T follicular helper cell (primary cell): ENCODE measurements at regions not wholly inside any gene's neighbourhood (a gene's known extent, or its start where the extent isn't known, plus 50 kb on each side); places are given as distances from the start of the nearest gene placed in this dataset.

Source experiments
- DNase-seq: peaks from one replicate; pipeline ENCODE4 v3.0.0-alpha.2; 2020; ENCODE audit warnings: low read depth

DNA sequence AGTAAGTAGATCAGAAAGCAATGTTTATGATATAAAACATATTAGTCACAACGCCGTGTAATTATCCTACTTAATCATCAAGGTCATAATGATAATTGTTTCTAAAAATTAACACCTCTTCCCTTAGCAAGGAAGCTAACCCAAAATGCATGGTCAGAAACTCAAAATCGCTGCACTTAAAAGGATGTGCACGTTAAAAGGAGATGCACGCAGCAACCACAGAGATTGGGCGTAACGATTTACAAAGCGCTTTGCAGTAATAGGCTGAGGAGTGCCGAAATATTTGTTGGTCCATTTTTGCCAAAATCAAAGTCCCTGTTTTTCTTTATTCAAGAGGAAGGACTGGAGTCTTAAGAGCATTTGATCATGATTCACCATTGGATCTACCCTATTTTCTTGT, 1077.2 kb downstream of the VRK1 start:
- DNase-seq, result no peak

DNA sequence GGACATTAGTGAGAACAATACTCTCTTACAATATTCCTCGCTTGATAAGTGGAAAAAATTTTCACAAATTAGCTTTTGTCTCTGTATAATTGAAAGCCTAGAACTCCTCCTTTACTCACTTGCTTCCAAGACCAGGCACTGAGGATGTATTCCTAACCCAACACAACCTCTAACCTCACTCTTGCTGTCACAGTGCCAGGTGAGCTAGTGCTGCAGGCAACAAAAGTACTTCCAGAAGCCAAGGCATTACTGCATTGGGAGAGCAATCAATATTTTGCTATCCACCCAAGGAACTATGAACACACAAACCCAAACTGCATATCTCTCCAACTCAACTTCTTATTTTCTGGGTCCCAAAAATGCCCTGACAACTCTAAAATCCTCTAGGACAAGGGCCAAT, 1081.0 kb downstream of the VRK1 start:
- DNase-seq, result no peak

DNA sequence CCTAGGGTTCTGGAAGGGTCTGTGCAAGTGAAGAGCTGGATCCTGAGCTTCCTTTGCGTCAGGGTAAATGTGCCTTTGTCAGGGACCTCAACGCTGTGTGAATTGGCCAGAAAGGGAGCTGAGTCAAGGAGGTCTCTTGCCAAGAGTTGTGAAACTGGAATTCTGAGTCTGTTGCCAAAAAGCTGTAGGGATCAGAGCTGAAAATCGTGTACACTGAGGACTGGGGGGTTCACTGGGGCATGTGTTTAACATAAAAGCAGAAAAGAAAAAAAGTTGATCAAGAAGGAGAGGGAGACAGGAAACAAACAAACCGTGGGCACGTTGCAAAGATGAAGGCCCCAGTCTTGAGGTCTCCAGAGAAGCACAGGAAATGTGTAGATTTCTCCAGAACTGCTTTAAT, 1081.5 kb downstream of the VRK1 start:
- no peak for DNase-seq

DNA sequence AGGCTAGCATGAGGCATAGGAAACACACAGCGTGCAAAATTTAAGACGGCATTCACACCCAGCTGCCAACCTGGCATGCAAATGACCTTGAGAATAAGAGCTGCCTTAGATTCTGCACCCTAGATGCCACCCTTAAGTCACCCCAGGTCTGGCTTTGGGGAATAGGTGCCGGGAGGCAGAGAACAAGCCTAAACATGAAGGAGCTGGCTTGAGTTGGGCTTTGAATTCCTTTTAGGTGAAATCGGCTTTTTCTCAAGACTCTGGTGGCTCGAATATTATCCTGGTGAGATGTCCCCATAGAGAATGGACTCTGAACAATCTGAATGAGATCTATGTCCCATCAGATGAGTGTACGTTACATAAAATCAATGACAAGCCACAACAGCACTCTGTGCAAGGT, 1090.5 kb downstream of the VRK1 start:
- DNase-seq, result no peak

DNA sequence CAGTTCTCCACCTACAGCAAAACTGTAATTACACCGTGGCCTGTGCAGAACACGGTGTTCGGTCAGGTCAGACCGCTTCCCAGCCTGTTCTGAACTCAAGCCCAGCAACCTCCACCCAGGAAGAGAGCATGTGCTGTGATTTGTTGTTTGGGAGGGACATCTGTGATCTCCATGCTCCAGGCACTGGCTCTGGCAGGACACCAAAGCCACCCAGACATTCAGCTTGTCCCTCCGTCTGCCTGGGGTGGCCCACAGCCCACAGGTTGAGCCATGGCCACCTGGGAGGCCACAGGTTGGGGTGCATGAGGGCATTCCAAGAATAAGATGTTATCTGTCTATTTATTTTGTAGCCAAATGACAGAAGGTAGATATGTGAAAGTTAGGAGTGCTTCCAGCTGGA, 1091.1 kb downstream of the VRK1 start:
- no peak for DNase-seq

DNA sequence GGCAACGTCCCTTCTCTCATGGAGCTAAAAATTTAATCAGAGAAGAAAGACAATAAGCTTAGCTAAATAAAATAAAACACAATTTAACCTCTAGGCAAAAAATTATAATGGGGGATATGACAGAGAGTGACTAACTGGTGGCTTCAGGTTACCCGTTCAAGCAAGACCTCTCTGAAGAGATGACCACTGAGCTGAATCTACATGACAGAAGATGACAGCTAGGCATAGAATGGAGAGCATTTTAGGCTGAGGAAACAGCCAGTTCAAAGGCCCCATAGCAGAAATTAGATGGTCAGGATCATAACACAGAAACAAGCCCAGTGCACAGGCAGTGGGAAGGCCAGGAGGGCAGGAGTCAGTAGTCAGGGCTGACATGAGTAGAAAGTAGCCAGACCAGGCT, 1094.3 kb downstream of the VRK1 start:
- no peak for DNase-seq

DNA sequence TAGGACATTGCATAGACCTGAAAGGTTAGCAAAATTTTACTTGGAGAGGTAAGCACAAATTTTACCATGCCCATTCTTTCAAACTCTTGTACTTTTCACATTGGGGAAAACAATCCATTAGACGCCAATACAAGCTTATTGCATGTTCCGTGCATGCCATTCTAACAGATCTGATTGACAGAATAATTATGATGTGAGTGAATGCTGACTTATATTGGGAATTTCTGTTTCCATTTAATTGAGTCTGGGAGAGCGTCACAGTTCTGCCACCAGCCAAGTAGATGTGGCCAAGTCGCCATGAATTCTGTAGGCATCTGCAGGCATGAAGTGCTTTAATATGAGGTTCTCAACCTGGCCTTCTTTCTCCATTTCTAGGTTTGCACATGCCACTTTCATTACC, 1097.4 kb downstream of the VRK1 start:
- no peak for DNase-seq

DNA sequence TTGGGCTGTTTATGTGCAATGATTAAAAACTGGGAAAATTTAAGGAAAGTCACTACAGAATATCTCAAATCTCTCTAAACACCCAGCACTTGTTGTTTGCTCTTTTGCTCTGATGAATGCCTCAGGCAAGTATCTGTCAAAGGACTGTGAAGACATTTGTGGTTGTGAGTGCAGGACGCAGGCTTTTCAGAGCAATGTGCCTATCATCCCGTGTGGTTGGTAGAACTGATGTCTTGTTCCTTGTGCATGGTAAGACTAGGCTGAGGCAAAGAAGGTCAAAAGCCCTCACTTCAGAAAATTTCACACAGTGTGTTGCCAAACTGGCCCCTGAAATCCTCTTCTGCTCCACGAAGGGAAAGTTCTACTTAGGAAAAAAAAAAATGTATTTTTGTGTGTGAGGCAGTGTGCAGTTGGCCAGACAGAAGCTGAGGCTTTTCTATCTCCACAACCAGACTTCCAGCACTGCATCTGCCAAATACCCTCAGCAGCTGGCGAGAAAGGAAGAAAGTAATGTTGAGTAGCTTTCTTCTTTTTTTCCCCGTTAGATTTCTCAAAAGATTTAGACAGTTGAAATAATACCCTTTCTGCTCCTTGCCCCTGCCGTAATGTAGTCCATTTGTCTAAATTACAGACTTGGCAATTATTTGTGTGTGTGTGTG, 1103.1 kb downstream of the VRK1 start:
- DNase-seq, result no peak

DNA sequence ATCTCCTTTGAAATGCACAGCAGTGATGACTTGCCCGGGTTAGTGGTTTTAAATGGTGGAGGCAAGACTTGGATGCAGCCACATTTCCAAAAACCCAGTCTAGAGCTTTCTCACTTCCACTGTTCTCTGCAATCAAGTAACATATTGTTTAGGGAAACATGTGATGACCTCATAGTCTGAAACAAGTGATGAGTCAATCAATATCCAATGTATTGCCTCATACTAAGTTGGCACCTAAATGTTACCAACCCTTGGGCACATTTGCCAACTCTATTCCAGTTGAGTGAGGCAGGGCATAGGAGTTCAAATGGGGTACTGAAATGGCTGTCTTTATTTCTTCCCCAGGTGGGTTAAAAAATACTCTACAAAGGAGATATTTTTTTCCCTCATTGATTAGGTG, 1105.4 kb downstream of the VRK1 start:
- no peak for DNase-seq

DNA sequence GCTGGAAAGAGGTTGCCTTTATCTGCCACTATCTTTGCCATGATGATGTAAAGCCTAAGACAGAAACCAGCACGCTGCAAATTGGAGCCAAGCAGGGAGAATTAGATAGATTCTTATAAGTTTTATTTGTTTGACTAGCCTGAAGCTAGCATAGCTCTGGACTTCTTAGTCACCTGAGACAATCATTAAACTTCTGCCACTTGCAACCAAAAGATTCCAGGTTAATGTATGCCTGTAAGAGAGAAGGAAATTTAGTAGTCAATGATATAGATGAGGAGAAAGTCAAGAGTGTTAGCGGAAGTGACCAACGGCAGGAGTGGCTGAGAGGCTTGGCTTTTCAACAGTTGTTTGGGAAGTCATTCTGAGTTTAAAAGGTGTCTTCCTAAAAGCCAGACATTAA, 1106.6 kb downstream of the VRK1 start:
- DNase-seq, result no peak

DNA sequence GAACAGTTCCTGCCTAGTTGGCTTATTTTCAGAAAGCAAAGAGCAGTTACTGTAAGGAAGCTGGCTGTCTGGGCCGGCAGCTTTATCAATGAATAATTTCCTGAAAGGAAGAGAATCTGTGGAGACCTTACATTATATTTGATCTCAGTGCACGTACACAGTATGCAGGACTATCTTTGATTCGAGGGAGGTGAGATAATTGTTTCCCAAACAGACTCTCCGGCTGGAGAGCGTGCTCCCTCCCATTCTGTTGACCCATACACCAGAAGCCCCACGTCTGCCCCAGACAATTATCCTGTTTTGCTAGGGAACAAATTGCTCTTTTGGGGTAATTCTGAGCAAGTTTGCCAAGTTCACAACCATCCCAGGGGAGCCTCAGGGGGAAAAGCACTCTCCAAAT, 1115.0 kb downstream of the VRK1 start:
- no peak for DNase-seq

DNA sequence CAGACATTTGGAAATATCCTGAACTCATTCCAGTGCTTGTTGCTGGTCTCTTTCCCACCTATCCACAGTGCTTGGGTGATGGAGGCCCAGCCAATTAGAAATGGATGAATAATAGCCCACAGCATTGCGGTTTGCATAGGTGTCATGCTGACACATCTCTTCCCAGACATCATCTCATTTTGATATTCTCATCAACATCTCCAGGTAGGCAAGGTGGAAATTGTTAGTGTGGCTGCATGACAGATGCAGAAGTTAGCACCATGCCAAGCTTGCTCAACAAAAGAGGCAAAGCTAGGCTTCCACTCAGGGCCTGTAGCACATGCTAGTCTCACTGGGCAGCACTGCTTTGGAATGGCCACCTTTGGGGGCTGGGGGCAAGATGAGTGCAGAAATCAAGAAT, 1118.9 kb downstream of the VRK1 start:
- DNase-seq, result no peak

DNA sequence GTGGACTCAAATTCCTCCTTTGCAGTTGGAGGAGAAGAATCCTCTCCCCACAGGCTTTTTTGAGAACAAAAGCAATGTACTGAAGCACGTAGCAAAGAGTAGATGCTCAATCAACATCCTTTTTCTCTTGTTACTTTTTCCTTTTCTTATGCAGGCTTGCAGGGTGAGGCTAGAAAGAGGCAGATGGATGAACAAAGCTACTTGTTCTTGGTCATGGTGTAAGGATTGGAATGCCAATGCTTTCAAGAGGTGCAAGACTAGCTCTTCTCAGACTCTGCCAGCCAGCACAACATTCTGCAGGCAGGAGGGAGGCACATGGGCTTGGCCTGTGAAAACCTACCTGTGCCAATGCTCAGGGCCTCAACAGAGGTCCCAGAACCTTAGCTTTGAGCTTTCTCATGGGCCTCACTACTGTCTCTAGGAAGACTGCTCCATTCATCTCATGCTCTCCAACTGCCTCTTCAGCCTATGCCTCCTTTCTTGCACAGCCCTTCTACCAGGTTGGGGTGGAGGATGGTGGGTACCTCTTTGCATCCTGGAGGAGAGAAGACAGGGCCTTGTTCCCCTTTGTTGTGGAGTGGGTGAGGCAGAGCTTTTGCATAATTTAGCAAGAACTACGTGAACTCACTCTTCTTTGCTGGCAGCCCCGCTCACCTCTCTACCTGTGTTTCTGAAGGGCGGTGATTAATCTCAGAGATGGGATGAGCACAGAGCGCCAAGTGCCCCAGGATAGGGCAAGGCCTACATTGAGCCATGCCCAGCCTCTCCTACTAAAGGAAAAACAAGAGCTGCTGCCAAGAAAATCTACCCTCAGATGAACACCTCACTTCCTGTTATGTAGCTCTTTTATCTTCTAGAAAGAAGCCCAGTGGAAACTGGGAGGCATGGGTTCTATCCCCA, 1119.7 kb downstream of the VRK1 start:
- DNase-seq, result no peak

DNA sequence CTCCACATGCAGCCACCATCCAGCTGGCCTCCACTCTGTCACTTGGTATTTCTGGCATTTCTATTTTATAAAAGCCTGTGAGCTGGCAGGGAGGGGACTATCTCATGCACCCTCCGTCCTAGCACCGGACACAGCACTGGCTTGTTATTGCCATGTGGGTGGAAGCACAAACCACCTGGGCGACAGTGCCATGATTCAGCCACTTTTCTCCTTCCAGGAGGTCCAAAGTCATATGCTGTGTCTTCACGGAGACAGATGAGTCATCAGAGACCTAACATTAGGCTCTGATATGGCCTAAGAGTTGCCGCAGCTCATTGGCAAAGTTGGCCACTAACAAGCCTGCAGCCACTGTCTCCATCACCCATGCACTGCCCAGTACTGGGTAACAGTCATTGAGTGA, 1123.0 kb downstream of the VRK1 start:
- DNase-seq, result no peak

DNA sequence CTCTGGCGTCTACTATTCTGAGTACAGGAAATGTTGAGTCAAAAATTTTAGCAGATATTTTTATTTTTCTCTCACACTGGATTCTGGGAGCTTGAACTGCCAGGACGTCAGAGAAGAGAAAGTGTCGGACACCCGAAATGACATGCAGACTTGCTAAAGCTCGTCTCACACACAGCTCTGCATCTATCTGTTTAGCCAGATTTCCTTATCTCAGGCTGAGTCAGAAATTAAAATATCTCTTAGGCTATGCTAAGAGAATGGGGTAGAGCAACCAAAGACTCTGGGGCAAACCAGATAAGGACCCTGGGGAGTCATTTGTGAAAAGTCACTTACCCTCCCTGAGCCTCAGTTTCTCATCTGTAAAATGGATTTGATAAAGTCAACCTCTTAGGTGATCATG, 1124.1 kb downstream of the VRK1 start:
- DNase-seq, result no peak

DNA sequence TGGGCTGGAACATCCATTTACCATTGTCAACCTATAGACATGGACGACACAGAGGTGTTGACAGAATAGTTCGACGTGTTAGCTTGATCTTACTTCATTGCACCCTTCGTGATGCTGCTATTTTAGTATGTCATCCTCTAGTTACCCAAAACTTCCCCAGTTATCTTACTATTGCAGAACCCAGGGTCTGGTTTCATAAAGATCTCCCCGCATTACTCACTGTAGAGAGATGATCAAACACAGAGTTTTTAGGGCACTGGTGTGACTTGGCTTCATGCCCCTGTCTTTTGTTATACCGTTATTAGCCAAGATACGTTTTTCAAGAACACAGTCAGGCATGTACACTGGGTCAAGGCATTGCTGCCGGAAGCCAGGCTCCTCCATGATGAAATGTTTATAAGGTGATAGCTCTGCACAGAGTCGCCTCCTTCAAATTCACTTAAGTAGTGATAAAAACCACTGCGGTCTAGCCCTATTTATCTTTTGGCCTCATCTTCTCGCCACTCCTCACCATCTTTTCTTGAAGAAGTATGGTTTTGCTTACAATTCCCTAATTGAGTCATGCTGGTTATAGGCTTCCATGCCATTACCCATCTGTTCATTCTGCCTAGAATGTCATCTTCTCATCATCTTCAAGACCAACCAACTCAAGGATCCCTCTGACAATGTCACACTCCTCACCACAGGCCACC, 1127.9 kb downstream of the VRK1 start:
- DNase-seq, result no peak

DNA sequence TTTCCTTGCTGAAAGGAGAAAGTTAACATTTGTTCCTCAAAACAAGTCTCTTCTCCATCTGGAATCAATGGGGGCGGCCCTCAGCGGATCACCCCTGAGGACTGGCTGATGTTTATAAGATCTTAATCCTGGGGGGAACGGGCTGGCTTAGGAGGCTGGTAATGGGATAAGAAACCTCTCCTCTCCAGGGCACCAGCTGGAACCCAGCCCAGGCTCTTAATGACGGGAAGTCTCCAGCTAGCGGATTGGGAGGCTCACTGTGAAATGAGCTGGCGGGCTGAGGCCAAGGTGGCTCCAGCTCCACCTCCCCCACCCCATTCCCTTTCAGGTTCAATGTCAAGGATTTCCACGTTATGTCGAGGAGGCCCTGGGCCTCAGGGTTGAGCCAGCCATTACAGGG, 1133.0 kb downstream of the VRK1 start:
- no peak for DNase-seq

DNA sequence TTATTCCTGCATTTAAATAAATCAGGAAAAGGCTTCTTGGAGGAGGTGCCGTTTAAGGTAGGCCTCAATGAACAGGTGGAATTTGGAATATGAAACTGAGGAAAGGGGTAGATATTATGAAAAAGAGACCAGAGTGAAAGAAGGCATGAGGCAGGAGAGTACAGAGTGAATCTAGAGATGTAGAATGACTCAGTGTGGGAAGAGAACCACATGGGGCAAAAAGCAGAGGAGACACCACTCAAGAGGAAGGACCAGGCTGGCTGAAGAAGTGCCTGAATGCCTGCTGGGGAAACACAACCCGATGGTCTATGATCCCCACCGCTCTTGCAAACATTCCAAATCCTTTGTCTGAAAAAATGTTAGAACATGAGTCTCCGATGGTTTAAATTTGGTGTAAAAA, 1134.1 kb downstream of the VRK1 start:
- DNase-seq, result no peak

DNA sequence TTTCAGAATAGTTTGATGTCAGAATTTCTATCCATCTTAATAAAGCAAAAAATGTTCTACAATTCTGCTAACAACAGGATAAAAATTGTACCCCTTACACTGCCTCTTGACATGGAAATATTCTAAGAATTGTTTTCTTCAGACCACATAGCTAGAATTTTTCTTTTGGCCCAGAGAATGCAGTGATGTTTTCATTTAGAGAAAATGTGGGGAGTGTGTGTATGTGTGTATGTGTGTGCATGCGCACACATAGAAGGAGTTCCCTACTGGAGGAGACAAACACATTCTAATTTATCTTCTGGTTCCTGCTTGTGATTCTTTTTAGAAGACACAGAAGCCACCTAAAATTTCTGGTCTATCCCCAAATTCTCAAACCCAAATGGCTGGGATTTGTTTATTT, 1145.7 kb downstream of the VRK1 start:
- DNase-seq, result no peak

DNA sequence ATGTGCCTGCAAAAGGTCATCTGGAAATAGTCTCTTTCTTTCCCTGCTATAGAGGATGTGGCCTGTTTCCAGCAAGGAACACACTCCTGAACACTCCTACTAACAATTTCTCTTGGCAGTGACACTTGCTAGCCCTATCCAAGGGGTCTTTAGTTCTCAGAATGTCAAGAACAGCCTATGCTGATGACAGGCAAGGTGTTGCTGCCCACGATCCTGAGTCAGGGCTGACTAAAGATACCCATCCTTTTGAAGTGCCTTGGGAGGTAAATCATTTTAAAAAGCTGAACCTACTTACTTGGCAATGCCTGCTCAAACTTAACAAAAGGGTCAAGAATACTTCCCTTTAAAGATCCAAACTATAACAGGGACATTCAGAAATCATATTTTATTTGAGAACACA, 1146.4 kb downstream of the VRK1 start:
- DNase-seq, result no peak

DNA sequence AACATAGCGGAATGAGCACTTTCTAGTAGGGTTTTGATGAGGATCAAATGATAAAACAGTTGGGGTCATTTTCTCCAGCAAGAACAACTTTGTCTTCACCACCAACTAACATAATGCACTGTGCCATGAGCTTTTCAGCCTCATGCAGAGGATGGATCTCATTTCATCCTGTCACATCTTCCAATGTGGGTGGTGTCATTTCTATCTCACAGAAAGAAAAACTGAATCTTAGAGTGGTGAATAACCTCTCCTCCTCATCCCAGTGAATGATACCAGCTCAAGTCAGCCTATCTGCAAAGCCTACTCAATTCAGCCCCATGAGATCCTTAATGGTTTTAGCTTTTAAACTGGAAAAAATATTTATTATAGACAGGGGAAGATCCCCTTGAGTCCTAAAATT, 1147.2 kb downstream of the VRK1 start:
- no peak for DNase-seq

DNA sequence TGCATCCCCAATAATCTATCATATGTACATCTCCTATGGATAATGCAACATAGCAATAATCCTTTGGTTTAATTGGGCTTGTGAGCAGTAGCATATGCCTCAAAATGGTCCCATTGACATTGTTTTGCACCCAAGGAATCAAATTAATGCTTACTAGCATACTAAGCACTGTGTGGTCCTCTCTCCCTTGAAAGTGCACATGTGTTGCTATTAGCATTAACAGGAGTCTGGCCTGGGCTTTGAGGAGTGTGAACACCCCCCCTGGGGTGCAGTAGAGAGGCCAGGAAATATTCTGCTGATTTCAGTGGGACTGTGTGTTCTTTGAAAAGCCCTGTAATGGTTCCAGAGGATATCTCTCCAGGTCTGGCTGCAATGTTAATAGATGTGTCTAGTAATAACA, 1148.4 kb downstream of the VRK1 start:
- DNase-seq, result no peak

DNA sequence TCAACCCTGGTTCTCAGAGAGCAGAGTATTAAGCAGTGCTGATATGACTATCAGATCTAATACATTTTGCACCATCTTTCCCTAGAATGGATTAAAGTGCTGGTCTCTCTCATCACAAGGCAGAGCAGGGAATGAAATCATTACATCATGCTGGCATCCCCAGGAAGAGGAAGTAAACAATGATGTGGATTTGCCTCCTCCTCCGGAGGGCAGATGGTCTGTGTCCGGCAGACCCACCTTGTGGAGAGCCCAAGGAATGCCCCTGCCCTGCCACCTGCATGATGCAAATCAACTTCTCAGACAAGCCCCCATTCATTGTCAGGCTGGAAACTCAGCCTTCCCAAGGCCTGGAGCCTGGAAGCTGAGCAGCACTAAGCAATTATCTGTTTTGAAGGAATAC, 1149.1 kb downstream of the VRK1 start:
- no peak for DNase-seq
